ENCODE measurements at regions not wholly inside any gene's neighbourhood (a gene's known extent, or its start where the extent isn't known, plus 50 kb on each side); places are given as distances from the start of the nearest gene placed in this dataset.

DNA sequence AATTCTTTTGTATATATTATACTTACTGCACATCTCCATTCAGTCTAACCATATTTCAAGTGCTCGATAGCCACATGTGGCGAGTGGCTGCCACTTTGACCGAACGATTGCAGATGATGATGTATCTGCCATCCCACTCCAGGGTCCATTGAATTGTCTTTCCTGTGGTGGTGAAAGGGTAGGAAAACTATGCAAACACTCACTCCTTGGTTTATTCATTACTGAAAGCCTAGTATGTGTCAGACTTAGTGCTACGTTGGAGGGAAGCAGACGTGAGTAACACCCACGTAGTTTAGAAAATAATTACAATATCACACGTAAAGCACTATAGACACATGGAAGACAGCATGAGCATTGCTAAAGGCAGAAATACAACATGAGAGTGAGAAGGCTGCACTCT, 353.7 kb downstream of the CSNK1G3 start:
- H3K18ac ChIP-seq (ENCODE audit: insufficient read length, low read depth, low read length), result no peak overlapping the region
- no peak overlapping the region for H2BK120ac ChIP-seq (ENCODE audit: low read depth, low read length, poor library complexity, severe bottlenecking)
- no peaks in the 10 kb centered on the region for H3K4me1 ChIP-seq (ENCODE audit: insufficient read depth, low read length)
- H3T11ph ChIP-seq (ENCODE audit: low read length), result no peak overlapping the region
- no peaks in the 10 kb centered on the region for H3K79me1 ChIP-seq (ENCODE audit: insufficient read depth, low read depth, low read length, poor library complexity, severe bottlenecking)
- no peak overlapping the region for H2AFZ ChIP-seq (ENCODE audit: low read length)
- H3K79me2 ChIP-seq (ENCODE audit: insufficient read depth, low read length), result no peaks in the 10 kb centered on the region
- no peak overlapping the region for H4K8ac ChIP-seq (replicated peaks; ENCODE audit: insufficient read length, low read depth, low read length)
- H4K20me1 ChIP-seq (ENCODE audit: control insufficient read depth, insufficient read depth, insufficient read length), result no peaks in the 10 kb centered on the region
- H3K56ac ChIP-seq (ENCODE audit: insufficient read length, low read depth, low read length), result no peak overlapping the region
- no peak overlapping the region for H4K5ac ChIP-seq (ENCODE audit: insufficient read length, low read depth, low read length)
- no peak overlapping the region for H2BK20ac ChIP-seq (ENCODE audit: low read depth, low read length, poor library complexity, severe bottlenecking)
- H2BK12ac ChIP-seq (ENCODE audit: insufficient read length, low read depth, low read length), result no peak overlapping the region
- no peak overlapping the region for H3K23ac ChIP-seq (ENCODE audit: insufficient read length, low read depth, low read length)
- H2AK5ac ChIP-seq (ENCODE audit: insufficient read length, low read length), result no peak overlapping the region
- H3K27me3 ChIP-seq (ENCODE audit: insufficient read depth, low read length), result no peaks in the 10 kb centered on the region
- no peak overlapping the region for H3K27ac ChIP-seq (ENCODE audit: insufficient read length, low read depth, low read length)
- no peaks in the 10 kb centered on the region for H3K9me3 Mint-ChIP-seq
- peaks cover 0 to 4% (median 2%) of the 10 kb centered on the region in 3 experiments; a peak in 3 of 7 replicates for H3K36me3 Mint-ChIP-seq (ENCODE audit: insufficient read depth in 1 of 3, low read depth in 3 of 3)
- no peak overlapping the region for H3K14ac ChIP-seq (ENCODE audit: insufficient read depth, low read length)
- H3K27ac Mint-ChIP-seq, result no peak overlapping the region
- no peaks in the 10 kb centered on the region for H3K23me2 ChIP-seq (ENCODE audit: insufficient read length, low read depth, low read length, poor library complexity, severe bottlenecking)
- H3K9me3 ChIP-seq (ENCODE audit: control insufficient read depth, low read depth, low read length), result no peaks in the 10 kb centered on the region
- H4K91ac ChIP-seq (ENCODE audit: insufficient read length, low read depth, low read length), result no peak overlapping the region
- H2BK5ac ChIP-seq (ENCODE audit: insufficient read length, low read length), result no peak overlapping the region
- no peak overlapping the region for H3K9ac ChIP-seq (ENCODE audit: extremely low read depth, insufficient read length, low read length)
- no peak for TF ChIP-seq CTCF (conservative IDR thresholded peaks at IDR 0.05)
- no CpG with 5 or more reads among the region's 8 CpGs for WGBS (ENCODE audit: extremely low coverage, insufficient read length, low lambda C conversion rate)
- DNase-seq, result no peak
- H3K4me2 ChIP-seq (ENCODE audit: insufficient read depth, insufficient read length, low read length), result no peak overlapping the region
- no peak overlapping the region for H3K4me3 Mint-ChIP-seq
- H2BK15ac ChIP-seq (ENCODE audit: low read depth, low read length), result no peak overlapping the region
- H3K27me3 Mint-ChIP-seq (ENCODE audit: low read depth), result no peaks in the 10 kb centered on the region
- H3K4ac ChIP-seq (ENCODE audit: low read depth, low read length), result no peak overlapping the region
- no peaks in the 10 kb centered on the region for H3K4me1 Mint-ChIP-seq
